NCI-H187 treated with DMSO at 0.1 percent for 48 hours (cell line): ENCODE measurements at regions not wholly inside any gene's neighbourhood (a gene's known extent, or its start where the extent isn't known, plus 50 kb on each side); places are given as distances from the start of the nearest gene placed in this dataset.
A peak's percentile ranks its signal among the peaks of the same experiment; 100 is the strongest.

Experiments used
- DNase-seq: peaks from one replicate; lab custom pipeline; 2025; lab: John Stamatoyannopoulos, UW

DNA sequence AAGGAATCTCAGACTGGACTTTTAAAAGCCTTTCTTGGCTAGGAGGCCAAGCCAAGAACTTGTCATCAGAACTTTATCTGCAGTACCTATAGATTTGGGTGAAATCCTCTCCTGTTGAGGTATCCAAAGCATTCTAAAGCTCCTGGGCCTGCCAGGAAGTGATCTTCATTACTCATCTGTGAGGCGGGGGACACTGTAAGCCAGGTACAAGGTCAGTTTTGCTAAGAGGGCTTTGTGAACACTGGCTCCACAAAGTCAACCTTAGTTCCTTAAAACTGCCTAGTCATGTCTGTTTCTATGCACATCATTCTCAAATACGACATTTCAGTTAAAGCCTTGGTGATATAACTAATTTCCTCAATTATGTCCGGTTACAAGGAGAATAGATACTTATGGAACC, 236.7 kb downstream of the PIK3R1 start:
- no peak for DNase-seq

DNA sequence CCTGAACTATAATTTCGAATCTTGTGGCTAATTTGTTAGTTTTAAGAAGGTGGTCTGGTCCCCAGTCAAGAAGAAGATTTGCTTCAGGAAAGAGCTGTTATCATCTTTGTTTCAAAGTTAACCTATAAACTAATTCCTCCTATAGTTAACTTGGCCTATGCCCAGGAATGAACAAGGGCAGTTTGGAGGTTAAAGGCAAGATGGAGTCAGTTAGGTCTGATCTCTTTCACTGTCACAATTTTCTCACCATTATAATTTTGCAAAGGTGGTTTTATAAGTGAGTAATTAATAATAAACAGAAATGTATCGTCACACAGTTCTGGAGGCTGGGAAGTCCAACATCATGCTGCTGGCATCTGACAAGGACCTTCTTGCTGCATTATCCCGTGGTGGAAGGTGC, 238.6 kb downstream of the PIK3R1 start:
- no peak for DNase-seq

DNA sequence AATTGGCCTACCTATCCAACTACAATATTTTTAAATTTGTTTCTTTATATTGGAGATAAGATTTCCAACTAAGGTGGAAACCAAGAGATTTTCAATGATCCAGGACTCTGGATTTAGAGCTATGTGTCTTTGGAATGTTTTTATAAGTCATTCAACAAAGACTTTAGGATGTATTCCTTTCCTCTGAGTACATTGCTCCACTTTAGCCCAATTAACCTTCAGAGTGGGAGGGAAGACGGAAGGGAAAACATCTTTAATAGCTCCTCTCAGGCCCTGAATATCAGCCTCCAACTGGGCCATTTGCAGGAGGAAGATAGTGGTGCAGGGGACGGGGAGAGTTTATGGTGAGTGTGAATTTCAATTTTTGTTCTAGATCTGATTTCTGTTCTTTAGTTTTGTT, 239.2 kb downstream of the PIK3R1 start:
- DNase-seq: no peak

DNA sequence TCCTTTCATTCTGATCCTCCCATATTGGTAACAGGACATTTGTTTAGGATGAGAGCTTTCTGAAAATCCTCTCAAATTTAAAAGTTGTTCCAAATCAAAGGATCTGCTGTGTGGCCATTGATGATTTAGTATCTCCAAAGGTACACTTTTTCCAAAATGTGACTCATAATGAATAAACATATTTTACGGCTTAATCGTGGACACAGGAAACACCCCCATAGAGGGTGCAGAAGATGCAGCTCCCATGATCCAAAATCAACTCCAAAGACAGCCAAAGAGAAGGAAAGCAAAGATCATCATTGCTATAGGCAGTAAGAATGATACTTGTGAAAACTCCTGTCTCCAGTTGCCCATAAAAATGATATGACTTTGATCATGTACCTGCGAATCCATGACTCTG, 239.7 kb downstream of the PIK3R1 start:
- DNase-seq: no peak

DNA sequence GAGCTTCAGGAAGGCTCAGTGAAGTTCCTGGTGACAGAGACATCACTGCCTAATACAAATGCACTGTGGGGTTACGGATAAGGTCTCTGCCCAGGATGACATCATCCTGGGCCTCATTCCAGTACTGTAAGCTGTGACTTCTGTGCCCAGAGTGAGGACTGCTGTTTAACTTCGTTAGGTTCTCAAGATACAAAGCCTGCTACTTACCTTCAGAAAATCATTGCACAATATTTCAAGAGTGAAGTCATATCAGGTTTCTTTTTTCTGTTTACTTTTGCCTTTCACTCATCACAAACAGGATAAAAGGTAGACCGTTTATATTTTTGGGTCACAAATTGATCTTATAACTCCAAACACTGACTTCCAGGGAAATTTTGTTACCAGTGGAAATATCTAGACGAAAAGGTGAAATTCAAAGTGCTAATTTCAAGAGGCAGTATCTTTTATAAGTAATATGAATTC, 241.2 kb downstream of the PIK3R1 start:
- DNase-seq: no peak

DNA sequence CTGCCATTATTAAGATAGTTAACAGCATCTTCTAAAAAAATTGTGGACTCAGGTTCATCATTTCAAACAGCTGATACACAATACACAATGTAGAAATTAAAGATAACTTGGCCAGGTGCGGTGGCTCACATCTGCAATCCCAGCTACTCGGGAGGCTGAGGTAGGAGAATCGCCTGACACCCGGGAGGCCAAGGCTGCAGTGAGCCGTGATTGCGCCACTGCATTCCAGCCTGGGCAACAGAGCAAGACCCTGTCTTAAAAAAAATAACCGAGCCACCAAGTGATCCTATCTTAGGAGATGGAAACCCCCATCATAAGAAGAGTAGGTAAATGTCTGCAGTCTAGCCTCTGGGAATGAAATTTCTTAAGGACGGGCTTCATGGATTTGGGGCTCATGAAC, 241.7 kb downstream of the PIK3R1 start:
- no peak for DNase-seq

DNA sequence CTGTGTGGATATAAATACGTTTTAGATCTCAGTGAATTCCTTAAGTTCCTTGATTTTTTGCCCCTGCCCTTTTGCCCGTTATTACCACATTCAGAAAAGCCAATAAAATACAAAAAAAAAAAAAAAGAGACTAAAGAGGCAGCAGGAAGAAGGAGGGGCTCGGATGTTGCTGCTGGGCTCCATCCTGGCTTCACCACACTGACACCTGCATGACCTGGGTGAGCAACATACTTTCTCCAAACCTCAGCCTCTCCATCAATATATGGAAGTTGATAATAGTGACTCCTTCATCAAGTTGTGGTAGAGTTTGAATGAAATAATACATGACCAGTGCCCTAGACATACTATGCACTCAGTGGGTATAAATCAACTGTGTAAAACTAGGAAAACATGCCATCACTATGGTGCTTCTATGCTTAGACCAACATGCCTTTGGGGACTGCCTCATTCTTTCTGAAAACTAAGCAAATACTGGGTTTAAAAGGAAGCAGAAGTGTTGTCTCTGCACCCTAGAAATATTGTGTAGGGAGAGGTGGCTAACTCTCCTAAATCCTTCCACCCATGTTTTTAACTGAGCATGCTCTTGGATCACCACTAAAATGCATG, 243.0 kb downstream of the PIK3R1 start:
- no peak for DNase-seq

DNA sequence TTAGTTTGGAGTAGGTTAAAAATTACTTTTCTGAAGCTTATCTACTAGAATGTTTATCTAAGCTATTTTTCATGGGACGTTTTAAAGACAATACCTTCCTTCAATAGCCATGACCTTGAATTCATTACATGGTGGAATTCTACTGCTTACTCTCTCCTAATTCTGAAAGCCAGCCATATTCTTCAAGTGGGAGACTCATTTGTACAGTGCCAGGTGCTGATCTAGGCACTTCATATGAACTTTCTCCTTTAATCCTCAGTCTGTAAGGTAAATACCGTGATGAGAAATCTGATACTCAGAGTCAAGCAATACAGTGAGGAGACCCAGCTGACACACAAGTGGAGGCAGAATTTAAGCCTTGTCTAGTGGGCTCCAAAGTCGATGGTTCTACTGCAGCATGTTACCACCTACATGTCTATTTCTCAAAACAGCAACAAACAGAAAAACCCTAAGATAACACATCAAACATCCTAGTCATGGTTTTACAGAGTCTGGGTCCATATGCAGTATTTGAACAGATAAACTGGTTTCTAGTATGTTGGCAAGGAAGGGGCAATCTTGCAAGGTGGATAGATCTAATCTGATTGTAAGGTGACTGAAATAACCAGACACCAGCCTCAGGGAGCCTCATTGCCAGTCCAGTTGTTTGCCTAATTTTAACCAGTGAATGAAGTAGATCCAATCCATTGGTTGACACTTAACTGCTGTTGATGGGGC, 243.7 kb downstream of the PIK3R1 start:
- peak; percentile 76 for DNase-seq

DNA sequence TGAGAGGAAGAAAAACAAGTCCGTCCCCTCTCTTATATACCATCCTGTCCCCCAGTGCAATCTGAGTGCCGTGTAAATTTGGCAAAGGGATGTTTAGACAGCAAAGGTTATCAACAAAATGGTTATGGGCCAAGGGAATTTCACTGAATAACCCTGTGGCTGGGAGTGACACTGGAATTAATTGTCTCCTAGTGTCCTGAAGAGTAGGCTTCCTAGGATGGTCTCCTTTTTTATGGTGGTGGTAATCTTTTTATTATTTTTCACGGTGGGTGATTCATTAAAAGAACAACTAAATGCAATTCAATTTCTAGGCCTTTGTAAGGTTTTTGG, 244.2 kb downstream of the PIK3R1 start:
- DNase-seq: no peak

DNA sequence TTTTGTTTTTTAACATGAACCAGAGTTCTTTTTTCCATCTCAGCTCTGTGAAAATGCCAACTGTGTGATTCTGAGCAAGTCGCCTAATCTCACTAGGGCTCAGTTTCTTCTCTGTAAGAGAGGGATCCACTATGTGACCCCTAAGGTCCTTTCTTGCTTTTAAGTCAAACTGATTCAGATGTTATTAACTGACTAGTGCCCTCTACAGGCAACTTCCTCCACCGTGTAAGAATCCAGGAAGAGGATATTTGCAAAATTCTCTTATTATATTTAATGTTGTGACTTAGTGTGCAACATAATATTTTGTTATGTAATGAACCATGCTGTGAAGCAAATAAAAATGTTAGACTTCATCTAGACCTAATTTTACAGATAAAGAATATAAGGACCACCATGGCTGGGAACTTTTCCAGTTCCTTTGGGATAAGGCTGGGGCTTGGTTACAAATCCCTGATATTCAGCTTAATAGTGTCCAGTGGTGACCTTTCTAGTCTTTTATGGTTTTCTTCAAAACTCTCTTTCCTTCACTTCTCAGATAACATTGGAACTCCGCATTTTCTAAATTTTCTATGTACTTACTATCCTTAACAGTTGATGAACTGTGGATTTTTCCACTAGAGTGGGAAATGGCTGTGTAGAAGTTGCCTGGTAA, 244.7 kb downstream of the PIK3R1 start:
- DNase-seq: peak; percentile 8

DNA sequence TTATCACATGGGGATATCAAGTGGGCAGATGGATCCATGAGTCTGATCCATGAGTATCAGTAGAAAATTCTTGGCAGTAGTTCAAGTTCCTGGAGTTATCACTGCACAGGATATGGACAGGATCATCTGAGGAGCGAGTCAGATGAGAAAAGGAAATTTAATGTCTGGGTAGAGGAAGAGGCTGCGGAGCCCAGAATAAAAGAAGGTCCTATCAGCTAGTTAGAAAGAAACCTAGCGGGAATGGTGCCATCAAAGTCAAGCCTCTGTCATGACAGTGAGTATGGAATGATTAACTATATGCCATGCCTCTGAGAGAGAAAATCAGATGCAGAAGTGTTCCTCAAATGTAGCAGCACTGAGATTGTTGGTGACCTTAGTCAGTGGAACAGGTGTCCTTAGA, 248.1 kb downstream of the PIK3R1 start:
- DNase-seq: no peak

DNA sequence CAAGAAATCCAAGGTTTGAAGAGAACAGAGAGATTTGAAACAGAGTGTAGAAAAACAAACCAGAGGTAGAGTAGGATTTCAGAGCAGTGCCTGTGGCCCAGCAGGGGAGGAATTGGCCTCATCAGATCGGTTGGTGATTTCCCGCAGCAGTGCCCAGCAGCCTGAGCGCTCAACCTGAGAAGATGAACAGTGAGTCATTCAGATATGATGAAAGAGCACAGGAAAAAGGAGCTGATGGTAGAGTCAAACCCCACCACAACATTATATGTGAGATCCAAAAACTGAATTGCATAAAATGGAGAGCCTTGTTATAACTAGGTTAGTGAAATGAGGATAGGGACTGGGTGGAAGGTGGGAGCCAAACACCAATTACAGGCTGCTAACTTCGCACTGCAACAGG, 248.9 kb downstream of the PIK3R1 start:
- DNase-seq: no peak

DNA sequence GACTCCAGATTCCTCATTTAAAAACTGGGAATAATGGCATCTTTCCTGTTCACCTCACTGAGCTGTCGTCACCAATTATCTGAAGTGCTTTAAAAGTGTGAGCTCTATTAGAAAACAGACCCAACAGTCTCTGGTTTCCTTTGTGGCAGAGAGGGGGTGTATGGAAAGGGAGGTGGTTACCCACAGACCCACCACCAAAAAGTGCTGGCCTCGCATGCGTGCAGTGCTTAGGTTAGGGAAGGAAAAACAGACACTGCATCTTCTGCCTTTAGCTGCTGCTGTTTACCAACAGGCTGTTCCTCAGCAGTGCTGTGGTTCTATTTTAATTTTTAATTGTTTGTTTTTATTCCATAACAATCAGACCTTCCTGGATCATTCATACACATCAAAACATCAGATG, 249.6 kb downstream of the PIK3R1 start:
- no peak for DNase-seq

DNA sequence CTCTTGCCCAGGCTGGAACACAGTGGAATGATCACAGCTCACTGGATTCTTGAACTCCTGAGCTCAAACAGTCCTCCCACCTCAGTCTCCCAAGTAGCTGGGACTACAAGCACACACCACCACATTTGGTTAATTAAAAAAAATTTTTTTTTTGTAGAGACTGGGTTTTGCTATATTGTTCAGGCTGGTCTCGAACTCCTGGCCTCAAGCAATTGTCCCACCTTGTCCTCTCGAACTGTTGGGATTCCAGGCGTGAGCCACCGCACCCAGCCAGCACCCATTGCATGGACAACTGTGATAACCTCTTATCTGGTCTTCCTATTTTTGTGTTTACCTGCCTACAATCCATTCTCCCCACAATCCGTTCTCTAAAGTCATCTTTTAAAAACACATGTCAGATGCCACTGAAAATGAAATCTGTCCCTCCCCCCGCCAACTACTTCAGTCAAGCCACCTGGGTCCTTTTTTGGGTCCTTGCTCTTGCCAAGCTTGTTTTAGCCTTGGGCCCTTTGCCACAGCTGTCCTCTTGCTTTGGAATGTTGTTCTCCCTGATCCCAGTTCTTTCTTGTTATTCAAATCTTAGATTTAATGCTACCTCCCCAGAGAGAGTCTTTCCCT, 250.5 kb downstream of the PIK3R1 start:
- DNase-seq: no peak

DNA sequence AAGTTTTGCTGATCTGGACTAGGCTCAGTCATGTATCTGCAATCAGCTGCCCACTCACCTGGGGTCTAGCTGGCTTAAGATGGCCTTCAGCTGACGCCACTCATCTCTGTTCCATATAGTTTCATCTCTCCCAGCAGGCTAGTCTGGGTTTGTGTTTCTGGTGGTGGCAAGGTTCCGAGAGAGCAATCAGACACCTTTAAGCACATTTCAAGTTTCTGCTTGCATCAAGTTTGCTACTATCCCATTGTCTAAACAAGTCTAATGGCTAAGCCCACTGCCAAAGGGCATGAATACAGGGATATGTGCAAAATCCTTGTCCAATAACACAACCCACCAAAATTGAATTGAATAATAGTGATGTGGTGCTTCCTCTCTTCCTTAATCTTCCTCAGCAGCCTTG, 251.7 kb downstream of the PIK3R1 start:
- no peak for DNase-seq

DNA sequence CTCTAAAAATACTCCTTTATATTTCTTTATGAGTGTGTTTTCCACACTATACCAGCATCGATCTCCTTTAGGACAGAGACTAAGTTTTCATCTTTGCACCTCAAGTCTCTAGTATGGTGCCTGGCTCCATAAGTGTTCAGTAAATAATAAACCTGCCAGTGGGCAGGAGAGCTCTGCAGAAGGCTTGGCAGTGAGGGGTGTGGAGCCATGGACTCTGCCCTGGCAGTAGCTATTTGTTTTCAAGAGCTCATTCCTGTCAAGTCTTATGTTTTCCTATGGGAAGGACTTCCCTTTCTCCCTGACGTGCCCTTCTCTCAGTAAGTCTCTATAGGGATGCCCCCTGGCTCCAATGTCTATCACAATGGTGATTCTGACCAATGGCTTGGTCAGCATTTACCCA, 252.2 kb downstream of the PIK3R1 start:
- no peak for DNase-seq

DNA sequence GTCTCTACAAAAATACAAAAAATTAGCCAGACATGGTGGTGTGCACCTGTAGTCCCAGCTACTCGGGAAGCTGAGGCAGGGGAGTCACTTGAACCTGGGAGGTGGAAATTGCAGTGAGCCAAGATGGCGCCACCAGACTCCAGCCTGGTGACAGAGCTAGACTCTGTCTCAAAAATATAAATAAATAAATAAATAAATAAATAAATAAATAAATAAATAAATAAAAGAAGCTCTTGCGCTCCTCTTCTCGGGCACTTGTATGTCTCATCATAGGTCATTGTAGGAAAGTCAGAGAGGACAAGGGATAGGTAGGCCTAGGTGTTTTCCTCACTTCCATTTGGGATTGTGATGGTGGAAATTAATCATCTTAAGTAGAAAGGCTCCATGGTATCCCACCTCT, 252.8 kb downstream of the PIK3R1 start:
- DNase-seq: no peak

DNA sequence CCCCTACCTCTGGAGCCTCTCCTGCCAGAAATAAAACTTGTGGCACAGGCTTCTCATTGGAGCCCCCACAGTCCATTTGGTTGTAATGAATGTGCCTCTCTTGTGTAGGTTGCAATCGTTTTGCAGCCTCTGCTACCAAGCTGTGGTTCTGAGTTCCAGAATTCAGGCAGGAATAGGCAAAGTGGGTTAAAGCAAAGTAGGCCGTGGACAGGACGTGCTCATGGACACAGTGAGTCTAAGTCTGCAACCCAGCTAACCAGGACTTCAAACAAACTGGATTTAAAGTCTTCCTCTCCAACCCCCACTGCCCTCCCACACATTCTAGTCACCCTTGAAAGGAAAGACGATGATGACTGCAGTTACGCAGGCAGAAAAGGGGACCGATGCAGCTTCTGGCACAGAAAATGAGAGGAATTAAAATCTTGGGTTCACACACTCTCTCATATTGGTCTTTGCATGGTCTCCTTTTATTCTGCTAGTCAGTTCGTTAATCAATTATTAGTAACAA, 260.0 kb downstream of the PIK3R1 start:
- no peak for DNase-seq

DNA sequence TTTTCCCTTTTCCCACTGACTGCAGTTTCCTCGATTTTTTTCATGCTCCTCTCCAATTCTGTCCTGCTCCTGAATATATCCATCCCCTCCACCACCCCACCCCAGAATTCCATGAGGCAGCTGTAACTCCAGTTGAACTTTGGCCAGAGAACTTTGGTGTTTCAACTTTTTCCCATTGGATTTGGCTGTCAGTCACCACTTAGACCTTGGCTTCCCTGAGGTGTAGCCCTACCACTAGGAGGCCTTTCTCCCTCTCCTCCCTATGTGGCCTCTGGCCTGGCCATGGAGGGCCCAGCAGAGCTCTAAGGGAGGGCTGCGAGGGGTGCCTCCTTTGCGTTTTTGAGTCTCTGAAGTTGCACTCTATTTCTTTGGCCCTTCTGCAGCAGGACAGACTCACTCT, 261.3 kb downstream of the PIK3R1 start:
- no peak for DNase-seq

DNA sequence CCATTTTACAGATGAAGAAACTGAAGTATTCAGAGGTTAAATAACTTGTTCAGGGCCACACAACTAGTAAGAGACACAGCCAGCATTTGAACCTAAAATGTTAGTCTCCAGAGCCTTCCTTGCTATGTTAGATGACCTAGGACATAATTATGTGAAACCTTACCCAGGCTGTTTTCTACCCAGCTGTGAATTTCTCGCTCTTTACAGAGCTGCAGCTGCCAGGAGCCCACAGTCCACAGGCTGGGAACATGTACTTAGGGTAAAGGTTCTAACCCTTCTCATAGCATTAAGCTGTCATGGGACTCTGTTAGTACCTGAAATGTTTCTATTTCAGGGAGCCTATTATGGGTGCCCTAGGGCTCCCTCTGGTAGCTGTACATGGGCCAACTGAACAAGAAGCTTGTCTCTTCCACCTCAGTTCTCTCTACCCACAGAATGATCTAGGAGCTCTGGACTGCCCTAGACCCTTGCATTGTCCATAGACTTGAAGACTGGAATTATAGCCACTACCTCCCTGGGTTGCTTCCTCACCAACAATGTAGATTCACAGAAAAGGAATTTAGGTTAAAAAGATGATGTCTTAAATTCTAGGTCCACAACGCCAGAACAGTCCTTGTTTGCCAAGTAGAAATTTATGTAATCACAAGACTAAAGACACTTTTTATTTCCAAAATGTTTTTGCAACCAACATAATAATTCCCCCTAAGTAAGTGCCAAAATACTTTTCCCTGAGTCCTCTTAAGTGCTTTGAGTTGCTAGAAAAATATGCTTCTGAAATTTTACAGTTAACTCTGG, 262.9 kb downstream of the PIK3R1 start:
- no peak for DNase-seq

DNA sequence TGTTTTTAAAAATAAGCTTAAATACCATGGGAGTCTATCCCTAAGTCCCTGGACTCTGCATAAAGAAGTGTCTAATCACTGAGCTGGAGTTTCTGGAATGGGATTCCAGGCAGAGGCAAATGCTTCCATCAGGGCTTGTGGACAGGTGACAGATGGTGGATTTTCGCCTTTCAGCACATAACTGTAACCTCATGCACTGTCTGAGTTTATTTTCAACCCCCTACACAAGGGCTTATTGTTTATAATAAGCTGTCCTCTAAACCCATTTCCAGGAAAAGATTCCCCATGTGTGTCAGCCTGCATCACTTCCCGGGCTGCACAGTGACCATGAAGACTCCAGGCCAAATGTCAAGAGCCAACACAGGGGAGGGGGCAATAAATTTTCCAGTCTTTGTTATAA, 264.0 kb downstream of the PIK3R1 start:
- no peak for DNase-seq

DNA sequence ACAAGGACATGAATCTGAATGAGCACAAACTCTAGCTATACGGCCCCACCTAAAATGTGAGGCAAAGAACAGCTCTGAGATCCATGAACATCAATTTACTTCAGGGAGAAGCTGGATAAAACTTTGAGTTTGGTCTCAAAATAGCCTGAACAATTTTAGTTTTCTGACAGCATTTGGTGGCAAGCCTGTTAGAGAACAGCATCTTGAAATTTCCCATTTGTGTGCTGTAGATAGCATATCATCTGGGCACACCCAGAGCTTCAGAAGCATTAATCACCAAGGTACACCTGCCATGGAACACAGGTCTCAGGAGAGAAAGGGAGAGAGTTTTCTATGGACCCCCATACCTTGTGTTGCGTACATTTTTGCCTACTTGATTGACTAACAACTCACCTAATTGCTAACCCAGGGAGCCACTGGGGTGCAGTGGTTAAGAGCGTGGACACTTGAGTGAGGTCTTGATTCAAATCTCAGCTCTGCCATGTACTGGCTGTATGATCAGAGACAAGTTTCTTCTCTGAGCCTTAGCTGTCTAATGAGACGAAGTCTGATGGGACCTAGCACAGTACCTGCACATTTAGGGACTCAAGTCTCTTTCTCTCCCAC, 264.9 kb downstream of the PIK3R1 start:
- no peak for DNase-seq
